A549 (cell line): ENCODE measurements at regions not wholly inside any gene's neighbourhood (a gene's known extent, or its start where the extent isn't known, plus 50 kb on each side); places are given as distances from the start of the nearest gene placed in this dataset.

Source experiments
- ATAC-seq, 2 experiments: fragments of 200-7000 bp in 1 of 2; fragments of >200 bp in 1 of 2; cut with Nextera tagmentation in 1 of 2; cut with Tn5 transposase in 1 of 2; 3 replicates each; pipeline versions ENCODE4 v1.8.0 to v1.9.1; 2018 to 2020; ENCODE audit warnings: mild to moderate bottlenecking in 1 of 2, moderate library complexity in 1 of 2
- CTCF ChIA-PET: fragments of 300-600 bp; sonication (Branson Sonifier 250); formaldehyde crosslinking; extraction: SDS; loops from one replicate; lab custom pipeline; 2021; ENCODE audit warnings: antibody characterized with exemption, inconsistent platforms; lab: Yijun Ruan, JAX
- POLR2A ChIA-PET: fragments of 350-600 bp; formaldehyde crosslinking; extraction: SDS; loops from one replicate; lab custom pipeline; 2021; ENCODE audit warnings: antibody characterized with exemption, inconsistent platforms; lab: Yijun Ruan, JAX
- DNase-seq, 2 experiments: peaks; one replicate each; pipeline versions ENCODE4 v3.0.0 to v3.0.0-alpha.2; 2011 to 2016; ENCODE audit warnings: low read depth in 1 of 2, low spot score in 1 of 2
- FAIRE-seq: peaks from 2 replicates; lab custom pipeline; 2011; peaks lifted over from hg19 to GRCh38; lab: Jason Lieb, UNC
- H3K27ac ChIP-seq, 2 experiments: fragments of >200 bp; sonication (Bioruptor Twin); formaldehyde crosslinking; 3 replicates each; pipeline ENCODE4 v1.5.1; 2016 to 2017
- H3K4me1 ChIP-seq: fragments of >200 bp; sonication (Bioruptor Twin); formaldehyde crosslinking; 3 replicates; pipeline ENCODE4 v1.6.1; 2016
- H3K4me2 ChIP-seq: fragments of >200 bp; sonication (Bioruptor Twin); formaldehyde crosslinking; 3 replicates; pipeline ENCODE4 v1.6.1; 2016
- H3K4me3 ChIP-seq: fragments of >200 bp; sonication (Bioruptor Twin); formaldehyde crosslinking; 3 replicates; pipeline ENCODE4 v1.5.1; 2016
- H3K9me3 ChIP-seq: fragments of >200 bp; sonication (Bioruptor Twin); formaldehyde crosslinking; 3 replicates; pipeline ENCODE4 v1.6.1; 2016
- CBX2 ChIP-seq: fragments of 200-600 bp; sonication (generic); IDR thresholded peaks from 2 replicates; pipeline ENCODE4 v1.6.1; 2016; ENCODE audit warnings: low read depth, mild to moderate bottlenecking, borderline replicate concordance
- CEBPB ChIP-seq, 2 experiments: fragments of >200 bp in 1 of 2; sonication (Bioruptor Twin) in 1 of 2; formaldehyde crosslinking in 1 of 2; IDR thresholded peaks; 2 replicates each; pipeline ENCODE4 v1.6.1; 2012 to 2016
- EHF ChIP-seq: fragments of 250-450 bp; sonication (Bioruptor Pico); IDR thresholded peaks from 2 replicates; pipeline ENCODE4 v1.5.0; 2020; ENCODE audit warnings: mild to moderate bottlenecking
- EP300 ChIP-seq, 2 experiments: fragments of >200 bp; sonication (Bioruptor Twin); formaldehyde crosslinking; IDR thresholded peaks; 2 replicates in 1 of 2; 3 replicates in 1 of 2; pipeline ENCODE4 v1.6.1; 2016 to 2017
- FOXS1 ChIP-seq: fragments of 250-450 bp; sonication (Bioruptor Pico); IDR thresholded peaks from 2 replicates; pipeline ENCODE4 v1.5.0; 2020; ENCODE audit warnings: mild to moderate bottlenecking, moderate library complexity
- JUN ChIP-seq, 2 experiments: fragments of >200 bp; sonication (Bioruptor Twin); formaldehyde crosslinking; IDR thresholded peaks; 2 replicates in 1 of 2; 3 replicates in 1 of 2; pipeline ENCODE4 v1.6.1; 2016 to 2017
- MAFK ChIP-seq: fragments of 450-650 bp; IDR thresholded peaks from 2 replicates; pipeline ENCODE4 v1.6.1; 2014; ENCODE audit not compliant: partially characterized antibody
- MAZ ChIP-seq: fragments of 150-350 bp; IDR thresholded peaks from 2 replicates; pipeline ENCODE4 v1.6.1; 2014; ENCODE audit warnings: antibody characterized with exemption, low read depth, low read length, borderline replicate concordance
- NFE2L2 ChIP-seq: fragments of 150-350 bp; conservative IDR thresholded peaks from 2 replicates; pipeline ENCODE4 v1.6.1; 2014; ENCODE audit warnings: low read length
- NR3C1 ChIP-seq: fragments of >200 bp; sonication (Bioruptor Twin); formaldehyde crosslinking; IDR thresholded peaks from 3 replicates; pipeline ENCODE4 v1.6.1; 2017
- POLR2A ChIP-seq: IDR thresholded peaks from 2 replicates; pipeline ENCODE4 v1.6.1; 2012; ENCODE audit warnings: mild to moderate bottlenecking, low read length
- RARB ChIP-seq: fragments of 250-450 bp; sonication (Bioruptor Pico); IDR thresholded peaks from 2 replicates; pipeline ENCODE4 v1.8.0; 2021; ENCODE audit warnings: mild to moderate bottlenecking, moderate library complexity
- SMC3 ChIP-seq: fragments of >200 bp; sonication (Bioruptor Twin); formaldehyde crosslinking; IDR thresholded peaks from 3 replicates; pipeline ENCODE4 v1.6.1; 2018; ENCODE audit warnings: inconsistent platforms
- SREBF2 ChIP-seq: fragments of 450-650 bp; IDR thresholded peaks from 2 replicates; pipeline ENCODE4 v1.6.1; 2014; ENCODE audit warnings: mild to moderate bottlenecking, moderate library complexity
- TFCP2L1 ChIP-seq: fragments of 250-450 bp; sonication (Bioruptor Pico); IDR thresholded peaks from 2 replicates; pipeline ENCODE4 v1.5.0; 2021; ENCODE audit warnings: mild to moderate bottlenecking
- TP53 ChIP-seq: fragments of 250-450 bp; sonication (Bioruptor Pico); IDR thresholded peaks from 2 replicates; pipeline ENCODE4 v1.5.0; 2021; ENCODE audit warnings: mild to moderate bottlenecking, moderate library complexity
- ZFP36 ChIP-seq: fragments of 450-650 bp; IDR thresholded peaks from 2 replicates; pipeline ENCODE4 v1.6.1; 2014; ENCODE audit warnings: borderline replicate concordance; ENCODE audit not compliant: partially characterized antibody
- WGBS: methylation state at CpG from one replicate; pipeline ENCODE4 v1.1.6; 2017; ENCODE audit errors: missing lambda C conversion rate; 5-methylcytosine and 5-hydroxymethylcytosine counted together
- TF ChIP-seq, protein P1 (sequence below): IDR thresholded peaks from 2 replicates; pipeline ENCODE4 v1.6.1; 2012; ENCODE audit warnings: low read depth, borderline replicate concordance
- TF ChIP-seq, protein P2 (sequence below): fragments of 150-350 bp; IDR thresholded peaks from 2 replicates; pipeline ENCODE4 v1.6.1; 2014; ENCODE audit warnings: low read depth, mild to moderate bottlenecking, low read length
- TF ChIP-seq, protein P3 (sequence below): fragments of 200-600 bp; sonication (generic); IDR thresholded peaks from 2 replicates; pipeline ENCODE4 v1.6.1; 2016; ENCODE audit warnings: antibody characterized with exemption, mild to moderate bottlenecking, moderate library complexity
- TF ChIP-seq, protein P4 (sequence below): fragments of 250-450 bp; sonication (Bioruptor Pico); IDR thresholded peaks from 2 replicates; pipeline ENCODE4 v1.5.0; 2021; ENCODE audit warnings: mild to moderate bottlenecking, moderate library complexity, borderline replicate concordance
- TF ChIP-seq, protein P5 (sequence below): IDR thresholded peaks from 2 replicates; pipeline ENCODE4 v1.6.1; 2012
- TF ChIP-seq, protein P6 (sequence below): fragments of 450-650 bp; IDR thresholded peaks from 2 replicates; pipeline ENCODE4 v1.6.1; 2014; ENCODE audit warnings: antibody characterized with exemption

DNA sequence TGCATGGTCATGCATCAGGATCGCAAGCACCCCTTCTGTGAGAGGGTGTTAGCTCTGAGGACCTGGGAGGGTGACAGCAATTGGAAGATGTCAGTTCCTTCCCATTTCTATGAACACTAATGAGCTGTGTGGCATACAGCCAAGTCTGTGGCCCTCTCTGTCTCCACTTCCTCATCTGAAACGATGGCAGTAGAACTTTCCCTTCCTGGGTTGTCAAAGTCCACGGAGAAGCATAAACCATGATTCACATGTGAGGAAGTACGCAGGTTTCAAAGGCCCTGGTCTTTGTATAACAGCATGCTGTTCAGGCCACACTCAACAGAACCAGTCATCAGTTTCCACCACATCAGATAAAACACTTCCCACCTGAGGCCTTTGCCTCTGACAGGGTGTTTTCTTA lies 167.4 kb upstream of the RAB6C start:
- Histone ChIP-seq H3K27ac (no peak overlapping the region), H3K4me2 (no peak overlapping the region), H3K9me3 (no peaks in the 10 kb centered on the region), H3K4me1 (no peaks in the 10 kb centered on the region), H3K4me3 (no peak overlapping the region)
- 29% methylated on average over 4 of the region's 4 CpGs for WGBS
- no peak for FAIRE-seq
- no peak for ATAC-seq
- ChIA-PET CTCF (interaction anchor here (0.6 kb wide), 1 partner anchor 1458 kb away, joined by 5 read pairs; no protein-coding TSS in a partner anchor), POLR2A (no interaction called here)
- TF ChIP-seq NFE2L2 = no peak
- no peak for TF ChIP-seq SMC3
- TF ChIP-seq NR3C1 = no peak
- TF ChIP-seq SREBF2 = no peak
- no peak for TF ChIP-seq JUN (IDR thresholded peaks at IDR 0.05)
- no peak for TF ChIP-seq TFCP2L1
- TF ChIP-seq, protein P1, sequence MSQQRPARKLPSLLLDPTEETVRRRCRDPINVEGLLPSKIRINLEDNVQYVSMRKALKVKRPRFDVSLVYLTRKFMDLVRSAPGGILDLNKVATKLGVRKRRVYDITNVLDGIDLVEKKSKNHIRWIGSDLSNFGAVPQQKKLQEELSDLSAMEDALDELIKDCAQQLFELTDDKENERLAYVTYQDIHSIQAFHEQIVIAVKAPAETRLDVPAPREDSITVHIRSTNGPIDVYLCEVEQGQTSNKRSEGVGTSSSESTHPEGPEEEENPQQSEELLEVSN = no peak
- TF ChIP-seq, protein P2, sequence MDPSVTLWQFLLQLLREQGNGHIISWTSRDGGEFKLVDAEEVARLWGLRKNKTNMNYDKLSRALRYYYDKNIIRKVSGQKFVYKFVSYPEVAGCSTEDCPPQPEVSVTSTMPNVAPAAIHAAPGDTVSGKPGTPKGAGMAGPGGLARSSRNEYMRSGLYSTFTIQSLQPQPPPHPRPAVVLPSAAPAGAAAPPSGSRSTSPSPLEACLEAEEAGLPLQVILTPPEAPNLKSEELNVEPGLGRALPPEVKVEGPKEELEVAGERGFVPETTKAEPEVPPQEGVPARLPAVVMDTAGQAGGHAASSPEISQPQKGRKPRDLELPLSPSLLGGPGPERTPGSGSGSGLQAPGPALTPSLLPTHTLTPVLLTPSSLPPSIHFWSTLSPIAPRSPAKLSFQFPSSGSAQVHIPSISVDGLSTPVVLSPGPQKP = no peak
- TF ChIP-seq FOXS1 (CRISPR knock-in tag) = no peak
- no peak for TF ChIP-seq MAFK
- TF ChIP-seq, protein P3, sequence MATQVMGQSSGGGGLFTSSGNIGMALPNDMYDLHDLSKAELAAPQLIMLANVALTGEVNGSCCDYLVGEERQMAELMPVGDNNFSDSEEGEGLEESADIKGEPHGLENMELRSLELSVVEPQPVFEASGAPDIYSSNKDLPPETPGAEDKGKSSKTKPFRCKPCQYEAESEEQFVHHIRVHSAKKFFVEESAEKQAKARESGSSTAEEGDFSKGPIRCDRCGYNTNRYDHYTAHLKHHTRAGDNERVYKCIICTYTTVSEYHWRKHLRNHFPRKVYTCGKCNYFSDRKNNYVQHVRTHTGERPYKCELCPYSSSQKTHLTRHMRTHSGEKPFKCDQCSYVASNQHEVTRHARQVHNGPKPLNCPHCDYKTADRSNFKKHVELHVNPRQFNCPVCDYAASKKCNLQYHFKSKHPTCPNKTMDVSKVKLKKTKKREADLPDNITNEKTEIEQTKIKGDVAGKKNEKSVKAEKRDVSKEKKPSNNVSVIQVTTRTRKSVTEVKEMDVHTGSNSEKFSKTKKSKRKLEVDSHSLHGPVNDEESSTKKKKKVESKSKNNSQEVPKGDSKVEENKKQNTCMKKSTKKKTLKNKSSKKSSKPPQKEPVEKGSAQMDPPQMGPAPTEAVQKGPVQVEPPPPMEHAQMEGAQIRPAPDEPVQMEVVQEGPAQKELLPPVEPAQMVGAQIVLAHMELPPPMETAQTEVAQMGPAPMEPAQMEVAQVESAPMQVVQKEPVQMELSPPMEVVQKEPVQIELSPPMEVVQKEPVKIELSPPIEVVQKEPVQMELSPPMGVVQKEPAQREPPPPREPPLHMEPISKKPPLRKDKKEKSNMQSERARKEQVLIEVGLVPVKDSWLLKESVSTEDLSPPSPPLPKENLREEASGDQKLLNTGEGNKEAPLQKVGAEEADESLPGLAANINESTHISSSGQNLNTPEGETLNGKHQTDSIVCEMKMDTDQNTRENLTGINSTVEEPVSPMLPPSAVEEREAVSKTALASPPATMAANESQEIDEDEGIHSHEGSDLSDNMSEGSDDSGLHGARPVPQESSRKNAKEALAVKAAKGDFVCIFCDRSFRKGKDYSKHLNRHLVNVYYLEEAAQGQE = no peak
- TF ChIP-seq MAZ = no peak
- no peak for TF ChIP-seq CBX2
- TF ChIP-seq, protein P4, sequence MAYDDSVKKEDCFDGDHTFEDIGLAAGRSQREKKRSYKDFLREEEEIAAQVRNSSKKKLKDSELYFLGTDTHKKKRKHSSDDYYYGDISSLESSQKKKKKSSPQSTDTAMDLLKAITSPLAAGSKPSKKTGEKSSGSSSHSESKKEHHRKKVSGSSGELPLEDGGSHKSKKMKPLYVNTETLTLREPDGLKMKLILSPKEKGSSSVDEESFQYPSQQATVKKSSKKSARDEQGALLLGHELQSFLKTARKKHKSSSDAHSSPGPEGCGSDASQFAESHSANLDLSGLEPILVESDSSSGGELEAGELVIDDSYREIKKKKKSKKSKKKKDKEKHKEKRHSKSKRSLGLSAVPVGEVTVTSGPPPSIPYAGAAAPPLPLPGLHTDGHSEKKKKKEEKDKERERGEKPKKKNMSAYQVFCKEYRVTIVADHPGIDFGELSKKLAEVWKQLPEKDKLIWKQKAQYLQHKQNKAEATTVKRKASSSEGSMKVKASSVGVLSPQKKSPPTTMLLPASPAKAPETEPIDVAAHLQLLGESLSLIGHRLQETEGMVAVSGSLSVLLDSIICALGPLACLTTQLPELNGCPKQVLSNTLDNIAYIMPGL (CRISPR knock-in tag) = no peak
- TF ChIP-seq TP53 (CRISPR knock-in tag) = no peak
- TF ChIP-seq, protein P5, sequence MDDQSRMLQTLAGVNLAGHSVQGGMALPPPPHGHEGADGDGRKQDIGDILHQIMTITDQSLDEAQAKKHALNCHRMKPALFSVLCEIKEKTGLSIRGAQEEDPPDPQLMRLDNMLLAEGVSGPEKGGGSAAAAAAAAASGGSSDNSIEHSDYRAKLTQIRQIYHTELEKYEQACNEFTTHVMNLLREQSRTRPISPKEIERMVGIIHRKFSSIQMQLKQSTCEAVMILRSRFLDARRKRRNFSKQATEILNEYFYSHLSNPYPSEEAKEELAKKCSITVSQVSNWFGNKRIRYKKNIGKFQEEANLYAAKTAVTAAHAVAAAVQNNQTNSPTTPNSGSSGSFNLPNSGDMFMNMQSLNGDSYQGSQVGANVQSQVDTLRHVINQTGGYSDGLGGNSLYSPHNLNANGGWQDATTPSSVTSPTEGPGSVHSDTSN = no peak
- TF ChIP-seq EHF (CRISPR knock-in tag) = no peak
- no peak for DNase-seq

- no peak for FAIRE-seq
- 15% methylated on average over 2 of the region's 3 CpGs for WGBS
- ChIA-PET POLR2A (no interaction called here), CTCF (no interaction called here)
- no peak overlapping the region for H3K4me3 ChIP-seq
- DNase-seq = no peak
- ATAC-seq = no peak
- no peak overlapping the region for H3K27ac ChIP-seq
- no peaks in the 10 kb centered on the region for H3K9me3 ChIP-seq
- no peak overlapping the region for H3K4me2 ChIP-seq
- H3K4me1 ChIP-seq = no peaks in the 10 kb centered on the region
- TF ChIP-seq, protein P1 = no peak
- TF ChIP-seq, protein P4 (CRISPR knock-in tag) = no peak
- TF ChIP-seq POLR2A = no peak
- no peak for TF ChIP-seq EP300 (IDR thresholded peaks at IDR 0.05)
- no peak for TF ChIP-seq ZFP36
- no peak for TF ChIP-seq CEBPB (IDR thresholded peaks at IDR 0.05)
- TF ChIP-seq RARB (CRISPR knock-in tag) = no peak
- TF ChIP-seq, protein P6, sequence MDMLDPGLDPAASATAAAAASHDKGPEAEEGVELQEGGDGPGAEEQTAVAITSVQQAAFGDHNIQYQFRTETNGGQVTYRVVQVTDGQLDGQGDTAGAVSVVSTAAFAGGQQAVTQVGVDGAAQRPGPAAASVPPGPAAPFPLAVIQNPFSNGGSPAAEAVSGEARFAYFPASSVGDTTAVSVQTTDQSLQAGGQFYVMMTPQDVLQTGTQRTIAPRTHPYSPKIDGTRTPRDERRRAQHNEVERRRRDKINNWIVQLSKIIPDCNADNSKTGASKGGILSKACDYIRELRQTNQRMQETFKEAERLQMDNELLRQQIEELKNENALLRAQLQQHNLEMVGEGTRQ = no peak
- TF ChIP-seq JUN (IDR thresholded peaks at IDR 0.05) = no peak
- TF ChIP-seq NR3C1 = no peak
These were observed 166.8 kb upstream of the RAB6C start for GRCh38 chr2:129812654-129813053.
